Epithelial cell of proximal tubule (primary cell): ENCODE measurements at regions not wholly inside any gene's neighbourhood (a gene's known extent, or its start where the extent isn't known, plus 50 kb on each side); places are given as distances from the start of the nearest gene placed in this dataset.

Source experiments
- DNase-seq: peaks from one replicate; pipeline ENCODE4 v3.0.0-alpha.2; 2011; ENCODE audit warnings: low read depth
- H3K4me3 ChIP-seq: 2 replicates; pipeline ENCODE4 v1.5.1; 2011; ENCODE audit warnings: low read depth, mild to moderate bottlenecking, low read length
- TF ChIP-seq, protein P1 (sequence below): conservative IDR thresholded peaks from 2 replicates; pipeline ENCODE4 v1.5.1; 2012; ENCODE audit warnings: low read depth, mild to moderate bottlenecking, low read length

DNA sequence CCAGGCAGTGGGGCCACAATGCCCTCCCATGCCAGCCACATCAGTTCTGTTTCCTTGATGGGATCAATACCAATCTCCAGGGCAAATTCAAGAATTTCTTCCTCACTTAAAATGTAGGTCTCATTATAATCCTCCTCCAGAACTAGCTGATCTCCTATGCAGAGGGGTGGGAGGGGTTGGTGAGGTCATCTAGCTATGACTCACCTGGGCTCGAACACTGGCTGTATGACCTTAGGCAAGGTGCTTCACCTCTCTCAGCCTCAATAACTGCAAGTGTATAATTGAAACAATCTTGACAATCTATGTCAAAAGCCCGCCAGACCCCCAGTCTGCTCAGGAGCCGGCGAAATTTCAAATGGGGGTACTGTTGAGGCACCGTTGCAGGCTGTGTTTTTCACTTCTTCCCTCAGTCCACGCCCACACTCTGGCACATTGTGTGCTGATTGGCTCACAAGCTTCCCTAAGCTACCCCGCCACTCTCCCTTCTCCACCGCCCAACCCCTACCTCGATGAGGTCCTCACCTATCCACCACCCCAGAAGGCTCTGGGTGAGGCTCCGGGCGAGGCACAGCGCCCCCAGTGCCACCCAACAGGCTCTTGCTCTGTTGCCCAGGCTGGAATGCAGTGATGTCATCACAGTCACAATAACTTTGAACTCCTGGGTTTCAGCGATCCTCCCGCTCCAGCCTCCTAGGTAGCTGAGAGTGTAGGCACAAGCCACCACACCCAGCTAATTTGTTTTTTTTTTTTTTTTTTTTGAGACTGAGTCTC is 70.5 kb downstream of the ZNF22 start:
- DNase-seq, result no peak
- TF ChIP-seq, protein P1, sequence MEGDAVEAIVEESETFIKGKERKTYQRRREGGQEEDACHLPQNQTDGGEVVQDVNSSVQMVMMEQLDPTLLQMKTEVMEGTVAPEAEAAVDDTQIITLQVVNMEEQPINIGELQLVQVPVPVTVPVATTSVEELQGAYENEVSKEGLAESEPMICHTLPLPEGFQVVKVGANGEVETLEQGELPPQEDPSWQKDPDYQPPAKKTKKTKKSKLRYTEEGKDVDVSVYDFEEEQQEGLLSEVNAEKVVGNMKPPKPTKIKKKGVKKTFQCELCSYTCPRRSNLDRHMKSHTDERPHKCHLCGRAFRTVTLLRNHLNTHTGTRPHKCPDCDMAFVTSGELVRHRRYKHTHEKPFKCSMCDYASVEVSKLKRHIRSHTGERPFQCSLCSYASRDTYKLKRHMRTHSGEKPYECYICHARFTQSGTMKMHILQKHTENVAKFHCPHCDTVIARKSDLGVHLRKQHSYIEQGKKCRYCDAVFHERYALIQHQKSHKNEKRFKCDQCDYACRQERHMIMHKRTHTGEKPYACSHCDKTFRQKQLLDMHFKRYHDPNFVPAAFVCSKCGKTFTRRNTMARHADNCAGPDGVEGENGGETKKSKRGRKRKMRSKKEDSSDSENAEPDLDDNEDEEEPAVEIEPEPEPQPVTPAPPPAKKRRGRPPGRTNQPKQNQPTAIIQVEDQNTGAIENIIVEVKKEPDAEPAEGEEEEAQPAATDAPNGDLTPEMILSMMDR, result no peak
- H3K4me3 ChIP-seq, result no peak overlapping the region

DNA sequence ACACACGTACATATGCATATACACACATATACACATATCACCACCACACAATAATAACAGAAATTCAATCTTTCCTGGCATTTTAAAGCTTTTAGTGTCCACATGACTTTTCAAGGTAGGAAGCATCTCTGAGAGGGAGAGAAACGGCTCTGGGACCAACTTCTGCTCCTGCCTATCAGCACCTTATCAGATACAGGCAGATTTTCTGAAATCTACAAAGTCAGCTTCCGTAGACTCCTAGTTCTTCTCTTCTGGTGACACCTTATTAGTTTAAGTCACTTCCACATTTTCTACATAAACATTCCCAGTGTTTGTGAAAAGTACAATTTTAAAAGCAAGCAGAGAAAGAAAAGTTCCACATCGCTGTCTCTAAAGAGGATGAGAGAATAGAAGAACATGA is 74.5 kb downstream of the ZNF22 start:
- TF ChIP-seq, protein P1, result no peak
- DNase-seq, result no peak
- no peak overlapping the region for H3K4me3 ChIP-seq

DNA sequence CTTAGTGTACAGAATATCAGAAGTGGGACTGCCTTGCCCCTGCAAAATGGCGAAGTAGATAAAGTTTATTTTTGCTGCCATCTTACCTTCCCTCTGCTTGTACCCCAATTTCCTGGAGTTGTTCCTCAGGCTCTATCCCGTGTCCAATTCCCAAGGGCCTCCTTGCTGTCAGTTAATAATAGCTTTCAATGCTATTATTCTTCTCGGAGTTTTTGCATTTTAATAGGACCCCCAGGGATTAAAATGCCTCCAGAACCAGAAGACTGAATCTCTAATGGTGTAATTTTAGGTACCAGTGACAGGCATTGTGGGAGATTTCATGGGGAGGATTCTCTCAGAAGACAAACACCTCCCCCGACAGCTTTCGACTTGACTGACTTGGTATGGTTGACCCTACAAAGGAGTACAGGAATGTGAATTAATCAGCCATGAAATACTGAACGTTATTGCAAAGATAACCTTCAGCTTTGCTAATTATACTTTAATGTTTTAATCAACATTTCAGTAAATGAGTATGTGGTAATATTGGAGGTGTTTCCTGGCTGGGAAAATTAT is 75.2 kb downstream of the ZNF22 start:
- DNase-seq, result no peak
- no peak overlapping the region for H3K4me3 ChIP-seq
- TF ChIP-seq, protein P1, result no peak

- H3K4me3 ChIP-seq, result no peak overlapping the region
- TF ChIP-seq, protein P1, result no peak
- no peak for DNase-seq
Observed at GRCh38 chr10:45076891-45077290, 76.2 kb downstream of the ZNF22 start.

DNA sequence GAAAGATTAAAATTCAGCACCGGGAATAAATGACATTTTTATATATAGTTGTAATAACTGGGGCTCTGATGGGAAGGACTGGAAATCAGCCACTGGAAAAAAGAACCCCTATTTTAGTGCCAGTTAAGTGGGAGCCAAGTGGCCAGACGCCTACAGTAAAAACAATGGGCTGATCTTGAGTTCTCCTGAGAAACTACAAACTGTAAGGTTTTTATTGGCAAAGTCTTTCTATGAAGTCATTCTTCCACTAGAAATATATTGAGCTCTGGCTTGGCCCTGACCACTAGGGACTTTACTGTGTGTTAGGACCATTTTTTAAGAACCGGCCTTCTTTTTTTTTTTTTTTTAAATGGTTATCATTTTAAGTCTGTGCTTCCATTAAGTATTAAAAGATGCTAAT is 79.6 kb downstream of the ZNF22 start:
- DNase-seq, result no peak
- H3K4me3 ChIP-seq, result no peak overlapping the region
- TF ChIP-seq, protein P1, result no peak

DNA sequence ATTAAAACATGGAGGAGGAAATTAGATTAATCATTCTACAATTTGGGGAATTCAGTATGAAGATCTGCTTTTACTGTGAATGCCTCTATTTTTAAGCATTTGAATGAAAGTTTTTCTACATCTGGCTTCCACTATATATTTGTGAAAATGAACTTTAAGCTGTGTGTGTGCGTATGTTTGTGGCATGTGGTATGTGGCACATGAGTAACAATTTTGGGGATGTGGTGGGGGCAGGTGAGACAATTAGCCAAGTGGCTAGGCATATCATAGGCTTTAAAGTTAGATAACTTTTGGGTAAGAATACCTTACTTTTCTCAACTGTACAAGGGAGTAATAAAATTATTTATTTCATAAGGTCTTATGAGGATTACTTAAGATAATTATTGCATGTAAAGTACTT is 81.5 kb downstream of the ZNF22 start:
- H3K4me3 ChIP-seq, result no peak overlapping the region
- TF ChIP-seq, protein P1, result no peak
- DNase-seq, result no peak

DNA sequence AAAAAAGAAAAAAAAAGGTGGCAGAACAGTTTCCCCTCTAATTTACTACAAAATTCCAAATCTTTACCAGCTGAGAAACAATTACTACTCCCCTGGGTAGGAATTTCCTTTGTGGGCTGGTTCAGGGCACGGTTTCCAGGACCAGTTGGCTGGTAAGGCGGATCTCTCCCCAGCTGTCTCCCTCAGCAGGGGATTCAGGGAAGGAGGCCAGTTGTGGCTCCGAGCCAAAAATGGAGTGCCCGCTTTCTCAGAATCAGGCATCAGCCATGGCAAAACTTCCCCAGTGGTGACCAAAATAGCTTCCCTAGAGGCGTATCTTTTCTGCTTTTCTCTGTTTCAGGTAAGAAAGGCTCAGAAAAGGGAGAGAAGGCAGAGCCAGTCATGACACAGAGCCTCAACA is 91.2 kb downstream of the ZNF22 start:
- H3K4me3 ChIP-seq, result no peak overlapping the region

More for the DNA sequence above, 91.2 kb downstream of the ZNF22 start:
- TF ChIP-seq, protein P1, result no peak
- no peak for DNase-seq
